Muscle of back (tissue), 3 donors: ENCODE measurements at regions not wholly inside any gene's neighbourhood (a gene's known extent, or its start where the extent isn't known, plus 50 kb on each side); places are given as distances from the start of the nearest gene placed in this dataset.

Experiments
- DNase-seq, 3 donors: peaks; one replicate each; pipeline versions ENCODE4 v3.0.0 to v3.0.0-alpha.2; 2013

GRCh38 chr7:16061630-16062029 is 359.7 kb downstream of the CRPPA start:
- no peak for DNase-seq

GRCh38 chr7:16061011-16061410 is 360.3 kb downstream of the CRPPA start:
- no peak for DNase-seq

DNA sequence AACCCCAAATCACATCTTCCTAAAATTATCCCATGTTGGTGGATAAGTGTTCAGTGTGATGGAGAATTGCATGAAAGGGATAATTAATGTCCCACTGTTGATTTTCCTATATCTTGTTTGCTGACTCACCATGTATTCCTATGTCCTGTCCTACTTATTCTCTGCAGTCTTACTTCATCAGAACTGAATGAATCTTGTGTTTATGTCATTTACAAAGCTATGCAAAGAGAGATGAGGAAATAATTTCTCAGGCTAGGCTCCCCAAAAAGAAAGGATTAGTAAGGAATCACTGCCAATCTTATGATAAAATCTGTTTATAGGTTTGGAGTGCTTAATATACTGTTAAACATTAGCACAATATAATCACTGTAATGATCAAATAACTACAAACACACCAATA is 360.8 kb downstream of the CRPPA start:
- DNase-seq: no peak

DNA sequence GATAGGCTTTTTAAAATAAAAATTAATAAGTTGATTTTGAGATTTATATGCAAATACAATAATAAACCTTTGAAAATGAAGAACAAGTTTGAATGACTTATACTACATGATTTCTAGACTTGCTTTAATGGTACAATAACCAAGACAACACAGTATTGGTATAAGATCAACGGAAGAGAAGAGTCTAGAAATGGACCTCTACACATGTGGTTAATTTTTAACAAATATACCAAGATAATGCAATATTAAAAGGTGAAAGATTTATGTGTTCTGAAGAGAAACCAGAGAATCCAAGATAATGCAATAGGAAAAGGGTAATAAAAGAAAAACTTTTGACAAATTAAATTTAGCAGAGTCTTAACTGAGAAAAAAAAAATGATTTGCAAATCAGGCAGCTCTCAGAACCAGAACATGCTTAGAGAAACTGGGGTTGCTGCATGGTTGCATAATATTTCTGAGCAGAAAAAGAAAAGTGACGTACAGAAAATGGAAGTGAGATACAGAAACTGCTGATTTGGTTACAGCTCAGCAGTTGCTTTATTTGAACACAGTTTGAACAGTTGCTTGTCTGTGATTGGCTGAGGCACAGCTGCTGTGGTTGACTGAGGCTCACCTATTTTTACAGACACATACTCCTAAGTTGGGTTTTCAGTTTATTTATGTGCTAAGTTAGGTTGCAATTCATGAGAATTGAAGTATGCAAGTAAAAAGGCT is 365.9 kb downstream of the CRPPA start:
- peak in 2 of 3 donors; percentile 11 to 16 for DNase-seq

- no peak for DNase-seq
These were observed 365.2 kb upstream of the MEOX2 start for GRCh38 chr7:16051561-16052255.

DNA sequence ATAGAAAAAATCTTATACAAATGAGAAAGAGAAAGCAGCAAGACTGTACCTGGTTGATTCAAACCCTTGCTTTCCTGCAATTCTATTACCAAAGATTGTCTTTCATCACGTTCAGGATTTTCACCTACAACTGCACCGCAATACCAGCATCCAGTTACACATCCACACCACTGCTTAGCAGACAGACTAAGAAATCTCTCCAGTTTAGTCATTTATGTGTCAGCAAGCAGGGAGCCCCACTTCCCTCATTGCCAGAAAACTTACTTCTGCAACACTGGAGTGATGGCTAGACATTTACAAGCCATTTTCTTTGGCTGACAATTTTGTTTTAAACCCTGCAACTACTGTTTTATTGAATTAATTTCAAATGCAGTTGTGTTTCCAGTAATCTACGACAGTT is 359.6 kb upstream of the MEOX2 start:
- DNase-seq: peak in 1 of 3 donors; percentile 14

GRCh38 chr7:16045296-16045695 is 358.8 kb upstream of the MEOX2 start:
- peak in 1 of 3 donors; percentile 24 for DNase-seq

- peak in 1 of 3 donors; percentile 38 for DNase-seq
These were observed 358.2 kb upstream of the MEOX2 start for GRCh38 chr7:16044645-16045044.

GRCh38 chr7:16040346-16040745 is 353.9 kb upstream of the MEOX2 start:
- no peak for DNase-seq

DNA sequence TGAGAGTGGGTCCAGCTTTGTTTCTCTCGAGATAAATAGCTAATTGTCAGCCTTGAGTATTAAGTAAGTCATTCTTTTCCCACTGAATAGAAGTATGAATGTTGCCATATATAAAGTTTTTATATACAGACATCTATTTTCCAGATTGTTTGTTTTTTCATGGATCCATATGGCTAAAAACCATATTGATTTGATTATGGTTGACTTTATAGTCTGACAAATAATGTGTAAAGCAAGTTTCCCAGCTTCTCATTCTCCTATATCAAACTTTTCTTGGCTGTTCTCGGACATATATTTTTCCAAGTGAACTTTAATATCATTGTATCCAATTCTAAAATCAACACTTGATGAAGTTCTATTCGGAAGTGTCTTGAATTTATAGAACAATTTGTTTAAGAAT is 352.4 kb upstream of the MEOX2 start:
- DNase-seq: no peak

DNA sequence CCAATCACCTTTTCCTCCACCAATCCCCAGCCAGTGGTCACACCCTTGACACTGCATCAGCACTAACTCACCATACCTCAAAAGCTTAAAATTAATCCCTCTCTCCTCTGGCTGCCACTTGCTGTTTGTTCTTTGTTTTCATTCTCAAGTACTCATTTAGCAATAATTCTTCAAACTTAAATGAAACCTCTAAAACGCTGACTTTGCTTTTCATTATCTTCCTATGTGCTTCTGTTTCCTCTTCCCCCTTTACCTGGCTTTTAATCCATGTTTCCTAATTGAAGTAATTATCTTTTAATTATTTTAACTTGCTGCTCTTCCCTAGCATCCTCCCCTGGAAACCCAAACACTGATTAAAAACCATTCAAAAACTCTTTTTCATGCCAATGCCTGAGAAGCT is 348.9 kb upstream of the MEOX2 start:
- DNase-seq: no peak

- DNase-seq: no peak
These were observed 348.4 kb upstream of the MEOX2 start for GRCh38 chr7:16034866-16035265.

DNA sequence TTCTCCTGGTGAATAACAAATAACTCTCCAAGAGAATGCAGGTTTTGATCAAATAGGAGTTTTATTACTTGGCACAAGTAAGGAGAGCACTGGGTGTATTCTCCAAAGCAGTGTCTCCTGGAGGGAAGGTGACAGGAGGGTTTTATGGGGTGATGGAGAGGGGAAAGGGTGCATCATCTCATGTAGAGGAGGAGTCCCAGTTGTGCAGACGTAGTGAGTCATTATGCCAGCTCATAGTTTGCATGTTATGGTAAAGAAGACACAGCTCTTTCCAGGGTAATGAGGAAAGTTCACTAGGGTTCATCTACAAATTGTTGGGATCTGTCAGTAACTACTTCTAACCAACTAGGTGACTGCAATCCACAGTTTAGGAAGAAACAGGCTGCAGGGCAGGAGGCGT is 347.9 kb upstream of the MEOX2 start:
- DNase-seq: no peak

DNA sequence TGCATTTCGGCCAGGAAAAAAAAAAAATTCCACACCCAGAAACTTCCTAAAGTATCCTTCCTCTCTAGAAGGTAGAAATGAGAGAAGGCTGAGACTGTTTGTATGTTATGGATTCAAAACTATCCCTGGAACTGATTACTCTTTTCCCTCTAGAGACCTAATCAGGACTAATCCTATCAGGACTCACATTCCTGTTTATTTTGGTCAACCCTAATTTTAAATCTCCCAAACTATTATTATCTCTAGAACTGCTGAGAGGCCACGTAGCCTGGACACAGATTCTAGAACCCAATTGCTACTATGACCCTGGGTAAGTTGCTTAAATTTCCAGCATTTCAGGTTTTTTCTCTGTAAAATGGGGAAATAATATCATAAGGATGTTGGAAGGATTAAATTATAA is 346.8 kb upstream of the MEOX2 start:
- no peak for DNase-seq

GRCh38 chr7:16028636-16029035 is 342.2 kb upstream of the MEOX2 start:
- no peak for DNase-seq

DNA sequence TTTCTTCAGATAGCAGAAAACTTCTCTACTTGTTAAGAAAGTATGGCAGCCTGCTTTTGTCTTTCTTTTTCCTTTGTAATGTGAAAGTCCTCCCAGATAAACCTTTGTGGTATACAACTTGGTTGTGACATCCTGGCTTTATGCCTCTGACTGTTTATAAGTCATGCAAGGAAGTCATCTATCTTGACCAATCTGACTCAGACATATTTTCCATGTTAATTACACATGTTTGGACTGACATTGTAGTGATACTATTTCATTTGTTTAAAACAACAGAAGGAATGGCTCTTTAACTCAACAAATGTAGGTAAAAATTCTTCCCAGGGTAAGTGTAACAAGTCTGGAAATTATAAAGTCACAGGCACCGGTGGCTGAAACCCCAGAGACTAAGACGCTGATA is 341.6 kb upstream of the MEOX2 start:
- peak in 2 of 3 donors; percentile 23 to 74 for DNase-seq

- peak in 1 of 3 donors; percentile 22 for DNase-seq
These were observed 340.9 kb upstream of the MEOX2 start for GRCh38 chr7:16027396-16027795.

- peak in 1 of 3 donors; percentile 45 for DNase-seq
These were observed 340.0 kb upstream of the MEOX2 start for GRCh38 chr7:16026253-16027020.

DNA sequence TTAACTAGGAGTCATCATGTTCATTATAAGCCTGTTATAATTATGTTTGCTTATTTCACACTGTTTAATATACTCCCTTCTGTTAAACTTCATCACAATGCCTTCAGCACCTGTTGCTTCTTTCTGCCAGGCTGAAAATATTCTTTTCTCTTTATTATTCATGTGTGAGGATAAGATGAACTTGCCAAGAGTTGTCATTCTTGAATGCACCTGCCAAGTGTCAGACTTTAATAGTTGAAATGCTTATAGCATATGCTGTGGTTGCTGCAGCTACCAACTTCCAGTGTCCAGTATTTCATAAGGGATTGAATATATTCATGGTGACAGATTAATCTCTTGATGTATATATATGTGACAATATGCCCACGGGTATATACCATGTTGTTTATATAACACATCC is 339.2 kb upstream of the MEOX2 start:
- DNase-seq: peak in 2 of 3 donors; percentile 34 to 57

DNA sequence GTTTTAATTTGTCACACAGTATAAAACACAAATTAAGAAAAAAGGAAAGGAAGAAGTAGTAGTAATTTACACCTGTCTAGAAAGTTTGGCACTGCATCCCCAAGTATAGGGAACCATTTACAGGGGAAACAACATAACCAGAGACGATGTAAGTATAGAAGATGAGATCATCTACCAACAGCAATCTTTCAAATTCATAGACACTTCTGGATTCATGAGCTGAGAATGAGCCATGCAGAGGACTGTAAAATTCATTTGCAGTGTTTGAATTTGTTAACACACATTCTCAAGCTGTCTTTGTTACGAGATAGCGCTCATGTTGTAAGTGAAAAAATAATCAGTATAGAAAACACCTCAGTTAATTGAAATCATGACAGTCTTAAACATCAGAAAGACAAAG is 337.0 kb upstream of the MEOX2 start:
- DNase-seq: peak in 1 of 3 donors; percentile 34

DNA sequence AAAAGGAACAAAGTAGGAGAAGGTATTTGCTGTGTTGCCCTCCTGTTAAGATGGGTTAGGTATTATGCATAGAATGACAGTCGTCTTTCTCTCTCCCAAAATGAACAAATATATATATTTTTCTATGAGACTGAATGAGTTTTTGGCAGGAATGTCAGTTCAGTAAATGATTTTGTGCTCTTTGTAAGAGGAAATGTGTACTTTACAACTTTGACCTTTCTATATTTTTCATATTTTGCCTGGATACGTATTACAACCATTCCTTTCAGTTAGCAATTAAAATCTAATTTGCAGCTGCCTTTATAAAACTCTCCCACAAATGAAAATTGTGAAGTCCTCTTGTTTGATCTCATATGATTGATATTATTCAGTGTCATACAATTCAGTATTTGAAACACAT is 336.6 kb upstream of the MEOX2 start:
- DNase-seq: no peak

GRCh38 chr7:16021851-16022250 is 335.4 kb upstream of the MEOX2 start:
- DNase-seq: peak in 1 of 3 donors; percentile 38

DNA sequence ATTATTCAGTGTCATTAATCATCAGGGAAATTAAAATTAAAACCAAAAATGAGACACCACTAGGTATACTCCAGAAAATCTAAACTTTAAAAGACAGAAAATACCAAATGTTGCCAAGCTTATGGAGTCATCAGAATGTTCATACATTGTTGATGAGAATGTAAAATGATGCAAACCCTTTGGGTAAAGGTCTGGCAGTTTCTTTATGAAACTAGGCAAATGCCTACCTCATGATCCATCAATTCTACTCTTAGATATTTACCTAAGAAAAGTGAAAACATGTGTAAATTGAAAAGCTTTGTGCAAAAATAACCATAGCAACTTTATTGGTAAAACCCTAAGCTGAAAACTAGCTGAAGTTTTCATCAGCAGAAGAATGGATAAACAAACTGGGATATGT is 329.5 kb upstream of the MEOX2 start:
- no peak for DNase-seq
